Thyroid gland (tissue), 4 donors: ENCODE measurements at regions not wholly inside any gene's neighbourhood (a gene's known extent, or its start where the extent isn't known, plus 50 kb on each side); places are given as distances from the start of the nearest gene placed in this dataset.

Experiments
- DNase-seq, 2 donors: peaks; one replicate each; pipeline ENCODE4 v3.0.0-alpha.2; 2019
- H3K27ac ChIP-seq, 3 donors: fragments of 200-600 bp; sonication (generic); 1 replicate in 2 of 3; 2 replicates in 1 of 3; pipeline ENCODE4 v1.5.1; 2016 to 2019; ENCODE audit warnings: mild to moderate bottlenecking in 1 of 3, moderate library complexity in 1 of 3
- H3K27me3 ChIP-seq: fragments of 200-600 bp; sonication (generic); one replicate; pipeline ENCODE4 v1.5.1; 2019
- H3K36me3 ChIP-seq, 2 donors: fragments of 200-600 bp; sonication (generic); one replicate each; pipeline ENCODE4 v1.5.1; 2016 to 2019
- H3K4me1 ChIP-seq, 2 donors: fragments of 200-600 bp; sonication (generic); one replicate each; pipeline ENCODE4 v1.5.1; 2017 to 2019
- H3K4me3 ChIP-seq, 3 donors: fragments of 200-600 bp; sonication (generic); replicated peaks in 1 of 3; 1 replicate in 2 of 3; 2 replicates in 1 of 3; pipeline ENCODE4 v1.5.1; 2016; ENCODE audit warnings: mild to moderate bottlenecking in 1 of 3
- H3K9me3 ChIP-seq: fragments of 200-600 bp; sonication (generic); one replicate; pipeline ENCODE4 v1.5.1; 2017
- CTCF ChIP-seq, 6 experiments: fragments of 200-600 bp in 3 of 6; fragments of 450-650 bp in 3 of 6; sonication (generic) in 3 of 6; IDR thresholded peaks; one replicate each; pipeline ENCODE4 v1.5.1; 2016 to 2019; ENCODE audit warnings: antibody characterized with exemption in 6 of 6, mild to moderate bottlenecking in 2 of 6, inconsistent platforms in 1 of 6, moderate library complexity in 1 of 6
- POLR2A ChIP-seq, 2 donors: fragments of 450-650 bp; IDR thresholded peaks; one replicate each; pipeline ENCODE4 v1.6.1; 2017; ENCODE audit warnings: antibody characterized with exemption in 2 of 2, mild to moderate bottlenecking in 2 of 2, moderate library complexity in 1 of 2
- WGBS, 2 donors: methylation state at CpG; one replicate each; pipeline ENCODE4 v1.1.5; 2017; 5-methylcytosine and 5-hydroxymethylcytosine counted together
- intact Hi-C: fragments of 100-400 bp; cut with DNase I; formaldehyde crosslinking; loops from one replicate; pipeline ENCODE4 v1.15.1; 2023

DNA sequence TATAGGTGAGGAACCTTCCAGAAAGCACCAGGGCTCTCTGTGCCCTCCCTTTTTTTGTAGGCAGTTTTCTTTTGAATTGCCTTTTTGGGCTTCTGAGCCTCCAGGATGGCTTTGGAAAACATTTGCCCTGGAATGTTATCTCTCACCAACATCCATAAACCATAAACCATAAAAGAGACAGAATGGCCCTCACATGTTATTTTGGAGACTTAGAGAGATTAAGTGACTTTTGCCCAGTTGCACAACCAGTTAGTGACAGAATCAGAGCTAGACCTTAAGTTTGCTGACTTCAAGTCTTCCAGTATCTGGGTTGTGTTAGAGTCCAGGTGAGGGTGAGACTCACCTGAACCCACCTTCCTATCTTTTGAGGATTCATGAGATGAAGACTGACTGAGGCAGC is 153.0 kb upstream of the STX18 start:
- Histone ChIP-seq H3K27me3 (no peaks in the 10 kb centered on the region), H3K27ac (peak overlapping the region; percentile 1 to 80 (median 21)), H3K4me3 (no peak overlapping the region), H3K4me1 (peaks cover 10 to 18% of the 10 kb centered on the region in 2 donors), H3K9me3 (no peaks in the 10 kb centered on the region), H3K36me3 (no peaks in the 10 kb centered on the region)
- intact Hi-C loops = no loop called here
- TF ChIP-seq CTCF (IDR thresholded peaks at IDR 0.05) = no peak
- no peak for TF ChIP-seq POLR2A (IDR thresholded peaks at IDR 0.05)
- no peak for DNase-seq

DNA sequence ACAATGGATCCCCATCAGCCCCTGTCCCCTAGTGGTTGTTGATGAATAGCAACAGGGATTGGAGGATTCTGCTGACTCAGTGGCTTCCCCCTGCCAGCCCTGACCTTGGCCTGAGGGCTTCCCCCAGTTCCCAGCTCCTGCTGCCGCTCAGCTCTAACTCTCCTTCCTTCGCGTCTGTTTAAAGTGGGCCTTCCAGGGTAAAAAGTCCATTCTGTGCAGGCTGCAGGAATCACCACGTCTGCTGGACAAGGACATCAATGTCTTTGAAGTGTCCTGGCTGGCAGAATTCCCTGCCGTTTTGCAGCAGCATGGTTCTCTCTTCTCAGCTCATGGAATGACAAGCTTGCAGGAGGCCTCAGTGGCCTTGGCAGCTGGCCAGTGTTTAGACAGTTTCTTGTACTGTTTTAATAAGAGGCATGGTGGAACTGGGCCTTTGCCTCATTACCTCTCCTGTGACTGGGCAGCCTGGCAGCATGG is 152.5 kb upstream of the STX18 start:
- H3K27ac ChIP-seq = peak overlapping the region; percentile 6 to 80 (median 41)
- WGBS, 2 donors = 23 to 32% methylated on average over 5 of the region's 5 CpGs
- intact Hi-C loops = no loop called here
- DNase-seq = peak; percentile 98 to 99
- H3K9me3 ChIP-seq = no peaks in the 10 kb centered on the region
- no peaks in the 10 kb centered on the region for H3K36me3 ChIP-seq
- TF ChIP-seq POLR2A (IDR thresholded peaks at IDR 0.05) (no peak), CTCF (IDR thresholded peaks at IDR 0.05) (peak in 3 of 6 experiments; percentile 14 to 30 (median 26))
- no peaks in the 10 kb centered on the region for H3K27me3 ChIP-seq
- no peak overlapping the region for H3K4me3 ChIP-seq
- H3K4me1 ChIP-seq = peaks cover 10 to 18% of the 10 kb centered on the region in 2 donors

DNA sequence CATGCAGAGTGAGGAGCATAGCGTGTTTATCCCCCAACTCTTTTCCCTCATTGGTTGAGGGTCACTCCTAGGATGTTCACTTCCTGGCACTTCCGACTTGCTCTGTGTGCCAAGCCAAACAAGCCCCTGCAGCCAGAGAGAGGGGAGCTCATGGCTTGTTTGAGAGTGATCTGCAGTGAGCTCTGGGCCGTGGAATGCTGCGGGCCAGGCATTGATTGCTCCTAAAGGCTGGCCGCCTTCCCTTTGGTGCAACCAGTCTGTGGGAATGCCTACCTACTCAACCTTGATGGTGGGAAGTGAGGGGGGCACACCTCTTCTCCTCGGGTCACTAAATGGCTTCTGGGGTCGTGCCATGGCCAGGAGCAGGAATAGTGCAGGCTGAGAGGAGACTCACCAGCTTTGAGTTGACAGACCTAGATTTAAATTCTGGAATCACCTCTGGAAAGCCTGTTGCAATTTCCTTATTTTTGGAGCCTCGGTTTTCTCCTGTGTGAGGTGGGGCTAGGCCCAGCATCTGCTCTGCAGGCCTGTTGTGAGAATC is 152.0 kb upstream of the STX18 start:
- H3K9me3 ChIP-seq = no peaks in the 10 kb centered on the region
- peak overlapping the region; percentile 6 to 80 (median 41) for H3K27ac ChIP-seq
- 57 to 67% methylated on average over 3 to 8 of the region's 8 CpGs for WGBS, 2 donors
- no peaks in the 10 kb centered on the region for H3K36me3 ChIP-seq
- no peak for DNase-seq
- intact Hi-C loops = no loop called here
- H3K27me3 ChIP-seq = no peaks in the 10 kb centered on the region
- TF ChIP-seq CTCF (IDR thresholded peaks at IDR 0.05) (no peak), POLR2A (IDR thresholded peaks at IDR 0.05) (no peak)
- H3K4me3 ChIP-seq = no peak overlapping the region
- peaks cover 10 to 18% of the 10 kb centered on the region in 2 donors for H3K4me1 ChIP-seq

DNA sequence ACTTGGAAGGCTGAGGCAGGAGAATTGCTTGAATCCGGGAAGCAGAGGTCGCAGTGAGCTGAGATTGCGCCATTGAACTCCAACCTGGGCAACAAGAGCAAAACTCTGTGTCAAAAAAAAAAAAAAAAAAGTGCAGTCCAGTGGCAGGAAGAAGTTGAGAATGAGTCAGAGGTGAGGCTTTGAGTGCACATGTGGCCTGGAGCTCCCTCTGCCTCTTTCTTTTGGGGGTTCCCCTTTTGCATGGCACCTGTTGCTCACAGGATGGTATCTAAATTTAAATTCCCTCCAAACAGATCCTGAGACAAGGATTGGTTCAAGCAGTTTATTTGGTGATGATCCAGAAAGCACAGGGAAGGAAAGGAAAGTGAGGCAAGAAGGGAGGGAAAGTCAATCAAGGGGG is 151.4 kb upstream of the STX18 start:
- H3K4me3 ChIP-seq = no peak overlapping the region
- 89 to 93% methylated on average over 3 of the region's 3 CpGs for WGBS, 2 donors
- H3K36me3 ChIP-seq = no peaks in the 10 kb centered on the region
- no peaks in the 10 kb centered on the region for H3K27me3 ChIP-seq
- H3K27ac ChIP-seq = no peak overlapping the region
- peaks cover 10 to 18% of the 10 kb centered on the region in 2 donors for H3K4me1 ChIP-seq
- DNase-seq = no peak
- TF ChIP-seq POLR2A (IDR thresholded peaks at IDR 0.05) (no peak), CTCF (IDR thresholded peaks at IDR 0.05) (no peak)
- intact Hi-C loops = no loop called here
- no peaks in the 10 kb centered on the region for H3K9me3 ChIP-seq

GRCh38 chr4:4690854-4691253 is 149.0 kb upstream of the STX18 start:
- intact Hi-C loops = no loop called here
- Histone ChIP-seq H3K27me3 (no peaks in the 10 kb centered on the region), H3K27ac (no peak overlapping the region), H3K36me3 (no peaks in the 10 kb centered on the region), H3K9me3 (no peaks in the 10 kb centered on the region), H3K4me1 (peaks cover 10 to 18% of the 10 kb centered on the region in 2 donors), H3K4me3 (no peak overlapping the region)
- 97 to 98% methylated on average over 2 of the region's 2 CpGs for whole genome bisulfite sequencing, 2 donors
- TF ChIP-seq POLR2A (IDR thresholded peaks at IDR 0.05) = no peak
- DNase-seq = no peak
